H9 (cell line): ENCODE measurements at regions not wholly inside any gene's neighbourhood (a gene's known extent, or its start where the extent isn't known, plus 50 kb on each side); places are given as distances from the start of the nearest gene placed in this dataset.

Source experiments
- DNase-seq: peaks from one replicate; pipeline ENCODE4 v3.0.0-alpha.2; 2017
- H2AFZ ChIP-seq: one replicate; pipeline ENCODE4 v1.6.1; 2013; ENCODE audit warnings: mild to moderate bottlenecking, low read length, control low read depth, moderate library complexity
- H2AK5ac ChIP-seq: 2 replicates; pipeline ENCODE4 v1.6.1; 2013; ENCODE audit warnings: low read length, control low read depth, mixed read lengths; ENCODE audit not compliant: insufficient read length
- H2BK120ac ChIP-seq: one replicate; pipeline ENCODE4 v1.6.1; 2013; ENCODE audit warnings: low read depth, mild to moderate bottlenecking, low read length, control low read depth, inconsistent platforms; ENCODE audit not compliant: poor library complexity, severe bottlenecking
- H2BK12ac ChIP-seq: 2 replicates; pipeline ENCODE4 v1.6.1; 2013; ENCODE audit warnings: low read length, control low read depth, mixed read lengths, low read depth; ENCODE audit not compliant: insufficient read length
- H2BK15ac ChIP-seq: 2 replicates; pipeline ENCODE4 v1.6.1; 2013; ENCODE audit warnings: low read depth, low read length, control low read depth
- H2BK20ac ChIP-seq: one replicate; pipeline ENCODE4 v1.6.1; 2013; ENCODE audit warnings: low read depth, mild to moderate bottlenecking, low read length, control low read depth, inconsistent platforms; ENCODE audit not compliant: poor library complexity, severe bottlenecking
- H2BK5ac ChIP-seq: 2 replicates; pipeline ENCODE4 v1.6.1; 2013; ENCODE audit warnings: low read length, control low read depth, mixed read lengths; ENCODE audit not compliant: insufficient read length
- H3K14ac ChIP-seq: 2 replicates; pipeline ENCODE4 v1.6.1; 2013; ENCODE audit warnings: low read length, control low read depth; ENCODE audit not compliant: insufficient read depth
- H3K18ac ChIP-seq: 2 replicates; pipeline ENCODE4 v1.6.1; 2013; ENCODE audit warnings: low read depth, mild to moderate bottlenecking, mixed read lengths, low read length, control low read depth; ENCODE audit not compliant: insufficient read length
- H3K23ac ChIP-seq: 2 replicates; pipeline ENCODE4 v1.6.1; 2013; ENCODE audit warnings: low read length, control low read depth, mixed read lengths, low read depth; ENCODE audit not compliant: insufficient read length
- H3K23me2 ChIP-seq: 2 replicates; pipeline ENCODE4 v1.6.1; 2013; ENCODE audit warnings: low read depth, mild to moderate bottlenecking, mixed read lengths, low read length, control low read depth; ENCODE audit not compliant: insufficient read length, poor library complexity, severe bottlenecking
- H3K27ac ChIP-seq: 2 replicates; pipeline ENCODE4 v1.5.1; 2013; ENCODE audit warnings: low read length, control low read depth, mixed read lengths, low read depth; ENCODE audit not compliant: insufficient read length
- H3K27me3 ChIP-seq: 2 replicates; pipeline ENCODE4 v1.6.1; 2013; ENCODE audit warnings: low read length, control low read depth, inconsistent platforms; ENCODE audit not compliant: insufficient read depth
- H3K4ac ChIP-seq: 2 replicates; pipeline ENCODE4 v1.6.1; 2013; ENCODE audit warnings: low read depth, mild to moderate bottlenecking, control low read depth, inconsistent platforms, low read length, moderate library complexity
- H3K4me1 ChIP-seq: 2 replicates; pipeline ENCODE4 v1.6.1; 2013; ENCODE audit warnings: low read length, control low read depth, inconsistent platforms; ENCODE audit not compliant: insufficient read depth
- H3K4me2 ChIP-seq: 2 replicates; pipeline ENCODE4 v1.6.1; 2013; ENCODE audit warnings: low read length, control low read depth, mixed read lengths; ENCODE audit not compliant: insufficient read length, insufficient read depth
- H3K56ac ChIP-seq: 2 replicates; pipeline ENCODE4 v1.6.1; 2013; ENCODE audit warnings: low read depth, mild to moderate bottlenecking, mixed read lengths, low read length, control low read depth; ENCODE audit not compliant: insufficient read length
- H3K79me1 ChIP-seq: 2 replicates; pipeline ENCODE4 v1.6.1; 2013; ENCODE audit warnings: low read depth, mild to moderate bottlenecking, moderate library complexity, low read length, control low read depth, inconsistent platforms; ENCODE audit not compliant: insufficient read depth, poor library complexity, severe bottlenecking
- H3K79me2 ChIP-seq: 2 replicates; pipeline ENCODE4 v1.6.1; 2013; ENCODE audit warnings: low read length, control low read depth, inconsistent platforms; ENCODE audit not compliant: insufficient read depth
- H3K9ac ChIP-seq: 2 replicates; pipeline ENCODE4 v1.6.1; 2013; ENCODE audit warnings: low read length, control low read depth, mixed read lengths; ENCODE audit not compliant: insufficient read length; ENCODE audit errors: extremely low read depth
- H3K9me3 ChIP-seq: one replicate; pipeline ENCODE4 v1.6.1; 2013; ENCODE audit warnings: low read depth, low read length, inconsistent platforms; ENCODE audit not compliant: control insufficient read depth
- H3T11ph ChIP-seq: one replicate; pipeline ENCODE4 v1.6.1; 2013; ENCODE audit warnings: mild to moderate bottlenecking, low read length, control low read depth, inconsistent platforms
- H4K20me1 ChIP-seq: one replicate; pipeline ENCODE4 v1.6.1; 2013; ENCODE audit not compliant: control insufficient read depth, insufficient read length, insufficient read depth
- H4K5ac ChIP-seq: 2 replicates; pipeline ENCODE4 v1.6.1; 2013; ENCODE audit warnings: low read depth, mild to moderate bottlenecking, mixed read lengths, low read length, control low read depth; ENCODE audit not compliant: insufficient read length
- H4K8ac ChIP-seq: replicated peaks from 2 replicates; pipeline ENCODE4 v1.6.1; 2013; ENCODE audit warnings: low read length, control low read depth, mixed read lengths, low read depth; ENCODE audit not compliant: insufficient read length
- H4K91ac ChIP-seq: 2 replicates; pipeline ENCODE4 v1.6.1; 2013; ENCODE audit warnings: low read depth, mild to moderate bottlenecking, moderate library complexity, mixed read lengths, low read length, control low read depth; ENCODE audit not compliant: insufficient read length
- H3K27ac Mint-ChIP-seq, 3 experiments: 2 replicates in 2 of 3; 3 replicates in 1 of 3; pipeline ENCODE4 v1.8.0; 2020 to 2021; ENCODE audit warnings: mixed read lengths in 3 of 3, mild to moderate bottlenecking in 1 of 3, moderate library complexity in 1 of 3
- H3K27me3 Mint-ChIP-seq: 2 replicates; pipeline ENCODE4 v1.8.0; 2021; ENCODE audit warnings: low read depth, mild to moderate bottlenecking, moderate library complexity, mixed read lengths
- H3K36me3 Mint-ChIP-seq, 3 experiments: 2 replicates in 2 of 3; 3 replicates in 1 of 3; pipeline ENCODE4 v1.8.0; 2020 to 2021; ENCODE audit warnings: low read depth in 3 of 3, mixed read lengths in 3 of 3; ENCODE audit not compliant: insufficient read depth in 1 of 3
- H3K4me1 Mint-ChIP-seq, 2 experiments: 2 replicates each; pipeline ENCODE4 v1.8.0; 2020; ENCODE audit warnings: mixed read lengths in 2 of 2
- H3K4me3 Mint-ChIP-seq, 2 experiments: 2 replicates in 1 of 2; 3 replicates in 1 of 2; pipeline ENCODE4 v1.8.0; 2020 to 2021; ENCODE audit warnings: mild to moderate bottlenecking in 2 of 2, mixed read lengths in 2 of 2, moderate library complexity in 1 of 2
- H3K9me3 Mint-ChIP-seq, 2 experiments: 2 replicates in 1 of 2; 3 replicates in 1 of 2; pipeline ENCODE4 v1.8.0; 2020; ENCODE audit warnings: mild to moderate bottlenecking in 2 of 2, mixed read lengths in 2 of 2, moderate library complexity in 1 of 2
- CTCF ChIP-seq: fragments of 200-600 bp; sonication (generic); conservative IDR thresholded peaks from 3 replicates; pipeline ENCODE4 v1.8.0; 2021; ENCODE audit warnings: antibody characterized with exemption, mild to moderate bottlenecking
- WGBS: extraction: QIAGEN DNeasy Blood & Tissue Kit; methylation state at CpG from one replicate; pipeline ENCODE4 v1.1.7; 2013; ENCODE audit warnings: missing lambda C conversion rate, low lambda C conversion rate, mixed read lengths; ENCODE audit not compliant: insufficient read length; ENCODE audit errors: extremely low coverage; 5-methylcytosine and 5-hydroxymethylcytosine counted together

- H3K27ac Mint-ChIP-seq: no peak overlapping the region; a peak in 1 of 7 replicates
- H3K4me3 Mint-ChIP-seq: no peak overlapping the region
- no peak for DNase-seq
Measured at GRCh38 chr2:160790738-160791137, 297.1 kb upstream of the RBMS1 start.

More at GRCh38 chr2:160790738-160791137, 297.1 kb upstream of the RBMS1 start:
- Histone ChIP-seq H2BK15ac (no peak overlapping the region), H3K79me1 (no peaks in the 10 kb centered on the region), H3K9ac (no peak overlapping the region), H3K23ac (no peak overlapping the region), H3K18ac (no peak overlapping the region), H3K56ac (no peak overlapping the region), H2AFZ (no peak overlapping the region), H3K14ac (no peak overlapping the region), H2BK12ac (no peak overlapping the region), H4K91ac (no peak overlapping the region), H3K9me3 (no peaks in the 10 kb centered on the region), H4K5ac (no peak overlapping the region), H3K23me2 (no peaks in the 10 kb centered on the region), H3K4me1 (no peaks in the 10 kb centered on the region), H3K27me3 (no peaks in the 10 kb centered on the region), H4K8ac (no peak overlapping the region), H3K4me2 (no peak overlapping the region), H2BK5ac (no peak overlapping the region), H4K20me1 (no peaks in the 10 kb centered on the region), H2AK5ac (no peak overlapping the region), H3K27ac (no peak overlapping the region), H2BK20ac (no peak overlapping the region), H3K4ac (no peak overlapping the region), H2BK120ac (no peak overlapping the region), H3K79me2 (no peaks in the 10 kb centered on the region), H3T11ph (no peak overlapping the region)
- H3K4me1 Mint-ChIP-seq: peaks cover 7 to 8% of the 10 kb centered on the region in 2 experiments
- TF ChIP-seq CTCF: no peak
- no CpG with 5 or more reads among the region's 2 CpGs for WGBS
- H3K27me3 Mint-ChIP-seq: no peaks in the 10 kb centered on the region
- H3K36me3 Mint-ChIP-seq: no peaks in the 10 kb centered on the region
- H3K9me3 Mint-ChIP-seq: peaks cover 0 to 3% of the 10 kb centered on the region in 2 experiments; a peak in 3 of 5 replicates
